HG02763 (cell line): ENCODE measurements at regions not wholly inside any gene's neighbourhood (a gene's known extent, or its start where the extent isn't known, plus 50 kb on each side); places are given as distances from the start of the nearest gene placed in this dataset.

Source experiments
- ATAC-seq: cut with Tn5 transposase; IDR thresholded peaks from one replicate; pipeline ENCODE4 v1.9.1; 2021; ENCODE audit warnings: mild to moderate bottlenecking, moderate library complexity; ENCODE audit not compliant: unreplicated experiment

- ATAC-seq, result no peak
Observed at GRCh38 chr18:39759926-39760325, 2194.3 kb upstream of the CELF4 start.

- no peak for ATAC-seq
Observed at GRCh38 chr18:39753178-39753577, 2187.6 kb upstream of the CELF4 start.

- ATAC-seq, result no peak
Observed at GRCh38 chr18:39752351-39752750, 2186.8 kb upstream of the CELF4 start.

- no peak for ATAC-seq
Observed at GRCh38 chr18:39751921-39752320, 2186.3 kb upstream of the CELF4 start.

GRCh38 chr18:39751161-39751560 is 2185.6 kb upstream of the CELF4 start:
- no peak for ATAC-seq

GRCh38 chr18:39749154-39749553 is 2183.6 kb upstream of the CELF4 start:
- ATAC-seq, result no peak

- ATAC-seq, result no peak
Observed at GRCh38 chr18:39748727-39749126, 2183.1 kb upstream of the CELF4 start.

- ATAC-seq, result no peak
Observed at GRCh38 chr18:39746201-39746600, 2180.6 kb upstream of the CELF4 start.

- ATAC-seq, result no peak
Observed at GRCh38 chr18:39743463-39743862, 2177.9 kb upstream of the CELF4 start.

- ATAC-seq, result no peak
Observed at GRCh38 chr18:39741755-39742466, 2176.3 kb upstream of the CELF4 start.

GRCh38 chr18:39737869-39738268 is 2172.3 kb upstream of the CELF4 start:
- no peak for ATAC-seq

GRCh38 chr18:39732918-39733317 is 2167.3 kb upstream of the CELF4 start:
- ATAC-seq, result no peak

- no peak for ATAC-seq
Observed at GRCh38 chr18:39730606-39731005, 2165.0 kb upstream of the CELF4 start.

GRCh38 chr18:39724652-39725051 is 2159.1 kb upstream of the CELF4 start:
- no peak for ATAC-seq

- no peak for ATAC-seq
Observed at GRCh38 chr18:39721712-39722111, 2156.1 kb upstream of the CELF4 start.

- no peak for ATAC-seq
Observed at GRCh38 chr18:39713961-39714360, 2148.4 kb upstream of the CELF4 start.

GRCh38 chr18:39711701-39712100 is 2146.1 kb upstream of the CELF4 start:
- no peak for ATAC-seq

- no peak for ATAC-seq
Observed at GRCh38 chr18:39705362-39705761, 2139.8 kb upstream of the CELF4 start.

GRCh38 chr18:39702888-39703287 is 2137.3 kb upstream of the CELF4 start:
- no peak for ATAC-seq

- no peak for ATAC-seq
Observed at GRCh38 chr18:39701839-39702238, 2136.2 kb upstream of the CELF4 start.

GRCh38 chr18:39701055-39701783 is 2135.6 kb upstream of the CELF4 start:
- ATAC-seq, result no peak

- no peak for ATAC-seq
Observed at GRCh38 chr18:39699340-39699964, 2133.9 kb upstream of the CELF4 start.
